ENCODE measurements at regions not wholly inside any gene's neighbourhood (a gene's known extent, or its start where the extent isn't known, plus 50 kb on each side); places are given as distances from the start of the nearest gene placed in this dataset.

- DNase-seq = no peak
These were observed 75.2 kb upstream of the LCLAT1 start for GRCh38 chr2:30371772-30372373.

GRCh38 chr2:30372826-30373225, 74.2 kb upstream of the LCLAT1 start:
- no peak for DNase-seq

- no peak for DNase-seq
These were observed 73.2 kb upstream of the LCLAT1 start for GRCh38 chr2:30373881-30374302.

- DNase-seq = no peak
These were observed 72.7 kb upstream of the LCLAT1 start for GRCh38 chr2:30374380-30374779.

- DNase-seq = no peak
These were observed 71.1 kb upstream of the LCLAT1 start for GRCh38 chr2:30375915-30376314.

GRCh38 chr2:30379481-30379880, 67.6 kb upstream of the LCLAT1 start:
- no peak for DNase-seq

GRCh38 chr2:30380824-30381223, 66.2 kb upstream of the LCLAT1 start:
- no peak for DNase-seq

GRCh38 chr2:30382162-30382783, 64.8 kb upstream of the LCLAT1 start:
- no peak for DNase-seq

- no peak for DNase-seq
These were observed 64.1 kb upstream of the LCLAT1 start for GRCh38 chr2:30382995-30383394.

GRCh38 chr2:30385327-30385726, 61.7 kb upstream of the LCLAT1 start:
- DNase-seq = peak; percentile 18

- no peak for DNase-seq
These were observed 54.9 kb upstream of the LCLAT1 start for GRCh38 chr2:30392097-30392496.

- DNase-seq = no peak
These were observed 53.5 kb upstream of the LCLAT1 start for GRCh38 chr2:30393510-30393909.

GRCh38 chr2:30394096-30394495, 53.0 kb upstream of the LCLAT1 start:
- no peak for DNase-seq

GRCh38 chr2:30396436-30397232, 50.4 kb upstream of the LCLAT1 start:
- DNase-seq = no peak

Measured in hematopoietic multipotent progenitor cell treated with erythropoietin and hydrocortisone succinate and interleukin-3 and kit ligand, for 4 days (in vitro differentiated cells).